H1 (cell line): ENCODE measurements at regions not wholly inside any gene's neighbourhood (a gene's known extent, or its start where the extent isn't known, plus 50 kb on each side); places are given as distances from the start of the nearest gene placed in this dataset.

Experiments used
- ATF2 ChIP-seq: IDR thresholded peaks from 2 replicates; pipeline ENCODE4 v1.6.1; 2012; ENCODE audit warnings: low read length, inconsistent platforms
- CTCF ChIP-seq, 3 experiments: IDR thresholded peaks; 1 replicate in 2 of 3; 2 replicates in 1 of 3; pipeline versions ENCODE4 v1.5.1 to v1.6.1; 2011; ENCODE audit warnings: low read length in 3 of 3, mild to moderate bottlenecking in 3 of 3, inconsistent platforms in 2 of 3, low read depth in 1 of 3, moderate library complexity in 1 of 3; ENCODE audit not compliant: insufficient read depth in 1 of 3; ENCODE audit errors: control extremely low read depth in 1 of 3
- EP300 ChIP-seq, 2 experiments: IDR thresholded peaks; 1 replicate in 1 of 2; 2 replicates in 1 of 2; pipeline ENCODE4 v1.6.1; 2011 to 2012; ENCODE audit warnings: low read depth in 2 of 2, low read length in 2 of 2, mild to moderate bottlenecking in 2 of 2, borderline replicate concordance in 1 of 2, inconsistent platforms in 1 of 2, moderate library complexity in 1 of 2
- GTF2F1 ChIP-seq: IDR thresholded peaks from 2 replicates; pipeline ENCODE4 v1.6.1; 2012; ENCODE audit warnings: low read depth, low read length, improper control_type of control experiment, borderline replicate concordance
- JUND ChIP-seq: IDR thresholded peaks from 2 replicates; pipeline ENCODE4 v1.6.1; 2011; ENCODE audit warnings: mild to moderate bottlenecking, improper control_type of control experiment, low read length
- POLR2A ChIP-seq, 2 experiments: IDR thresholded peaks; 1 replicate in 1 of 2; 2 replicates in 1 of 2; pipeline ENCODE4 v1.6.1; 2011; ENCODE audit warnings: low read depth in 2 of 2, low read length in 2 of 2, mild to moderate bottlenecking in 2 of 2; ENCODE audit errors: control extremely low read depth in 1 of 2
- POLR2AphosphoS5 ChIP-seq: IDR thresholded peaks from 2 replicates; pipeline ENCODE4 v1.6.1; 2011; ENCODE audit warnings: low read depth, low read length
- RAD21 ChIP-seq, 2 experiments: IDR thresholded peaks in 1 of 2; conservative IDR thresholded peaks in 1 of 2; 2 replicates each; pipeline ENCODE4 v1.6.1; 2011; ENCODE audit warnings: low read depth in 2 of 2, low read length in 2 of 2, improper control_type of control experiment in 1 of 2, inconsistent platforms in 1 of 2, mild to moderate bottlenecking in 1 of 2, moderate library complexity in 1 of 2
- SP1 ChIP-seq: IDR thresholded peaks from 2 replicates; pipeline ENCODE4 v1.6.1; 2011; ENCODE audit warnings: low read depth, low read length
- ZNF274 ChIP-seq: IDR thresholded peaks from 2 replicates; pipeline ENCODE4 v1.7.0; 2012; ENCODE audit warnings: low read length, borderline replicate concordance; ENCODE audit errors: extremely low read depth

GRCh38 chr11:38006466-38006865 lies 1408.4 kb upstream of the RAG2 start:
- TF ChIP-seq ZNF274 (no peak), CTCF (IDR thresholded peaks at IDR 0.05; ENCODE audit: control extremely low read depth in 1 of 3, insufficient read depth in 1 of 3, low read depth in 1 of 3, low read length in 3 of 3) (no peak), POLR2AphosphoS5 (no peak), SP1 (no peak), RAD21 (IDR thresholded peaks at IDR 0.05 in 1 of 2, conservative IDR thresholded peaks at IDR 0.05 in 1 of 2; ENCODE audit: low read depth in 2 of 2, low read length in 2 of 2) (no peak), EP300 (IDR thresholded peaks at IDR 0.05; ENCODE audit: borderline replicate concordance in 1 of 2, low read depth in 2 of 2, low read length in 2 of 2) (no peak), JUND (no peak), ATF2 (no peak), POLR2A (IDR thresholded peaks at IDR 0.05; ENCODE audit: control extremely low read depth in 1 of 2, low read depth in 2 of 2, low read length in 2 of 2) (no peak), GTF2F1 (no peak)
